Gastroesophageal sphincter (tissue), 4 donors: ENCODE measurements at regions not wholly inside any gene's neighbourhood (a gene's known extent, or its start where the extent isn't known, plus 50 kb on each side); places are given as distances from the start of the nearest gene placed in this dataset.

Experiments
- ATAC-seq: fragments of 150-250 bp; one replicate; pipeline ENCODE4 v1.9.1; 2016; ENCODE audit warnings: mild to moderate bottlenecking, moderate library complexity
- H3K27ac ChIP-seq, 4 donors: fragments of 200-600 bp; sonication (generic) in 3 of 4; 1 replicate in 3 of 4; 2 replicates in 1 of 4; pipeline ENCODE4 v1.5.1; 2016 to 2019
- H3K27me3 ChIP-seq: fragments of 200-600 bp; sonication (generic); one replicate; pipeline ENCODE4 v1.5.1; 2019
- H3K36me3 ChIP-seq, 2 donors: fragments of 200-600 bp; sonication (generic); one replicate each; pipeline ENCODE4 v1.5.1; 2019; ENCODE audit warnings: control low read depth in 1 of 2
- H3K4me1 ChIP-seq, 3 donors: fragments of 200-600 bp; sonication (generic); 1 replicate in 2 of 3; 2 replicates in 1 of 3; pipeline ENCODE4 v1.5.1; 2016 to 2019; ENCODE audit warnings: control low read depth in 2 of 3
- H3K4me3 ChIP-seq, 2 donors: fragments of 200-600 bp; sonication (generic); one replicate each; pipeline ENCODE4 v1.5.1; 2019; ENCODE audit warnings: mild to moderate bottlenecking in 1 of 2, moderate library complexity in 1 of 2
- H3K9me3 ChIP-seq, 3 donors: fragments of 200-600 bp; sonication (generic); one replicate each; pipeline ENCODE4 v1.5.1; 2017 to 2019; ENCODE audit warnings: control low read depth in 2 of 3
- CTCF ChIP-seq, 4 experiments: fragments of 200-600 bp in 2 of 4; fragments of 450-650 bp in 2 of 4; sonication (generic) in 1 of 4; IDR thresholded peaks; one replicate each; pipeline ENCODE4 v1.5.1; 2017 to 2019; ENCODE audit warnings: antibody characterized with exemption in 4 of 4, mild to moderate bottlenecking in 2 of 4, moderate library complexity in 2 of 4
- EP300 ChIP-seq: sonication (generic); formaldehyde crosslinking; IDR thresholded peaks from one replicate; pipeline ENCODE4 v1.6.1; 2017; ENCODE audit warnings: antibody characterized with exemption, mild to moderate bottlenecking
- POLR2A ChIP-seq, 2 donors: fragments of 450-650 bp; IDR thresholded peaks; one replicate each; pipeline ENCODE4 v1.6.1; 2017; ENCODE audit warnings: antibody characterized with exemption in 2 of 2, mild to moderate bottlenecking in 2 of 2, moderate library complexity in 1 of 2
- POLR2AphosphoS5 ChIP-seq: sonication (generic); formaldehyde crosslinking; IDR thresholded peaks from one replicate; pipeline ENCODE4 v1.6.1; 2017; ENCODE audit warnings: antibody characterized with exemption
- WGBS, 2 donors: methylation state at CpG; one replicate each; pipeline ENCODE4 v1.1.5; 2018; ENCODE audit warnings: low coverage in 1 of 2; 5-methylcytosine and 5-hydroxymethylcytosine counted together
- small RNA-seq, 4 donors: library from RNA; depleted of rRNA; stranded (forward); fragments of <200 nt; gene quantifications; one replicate each; pipeline ENCODE3, GENCODE V24; 2016

DNA sequence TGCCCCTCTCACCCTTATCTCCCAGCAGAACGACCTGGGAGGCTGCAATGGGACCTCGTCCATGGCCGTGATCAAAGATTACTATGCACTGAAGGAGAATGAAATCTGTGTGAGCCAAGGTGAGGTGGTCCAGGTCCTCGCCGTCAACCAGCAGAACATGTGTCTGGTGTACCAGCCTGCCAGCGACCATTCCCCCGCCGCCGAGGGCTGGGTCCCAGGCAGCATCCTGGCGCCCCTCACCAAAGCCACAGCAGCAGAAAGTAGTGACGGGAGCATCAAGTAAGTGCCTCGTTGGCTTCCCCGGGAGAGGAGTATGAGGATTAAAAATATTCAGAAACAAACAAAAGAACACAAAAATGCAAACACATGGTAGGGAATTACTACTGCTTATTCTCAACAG, 55.9 kb upstream of the UMPS start:
- ATAC-seq, result no peak
- TF ChIP-seq POLR2AphosphoS5 (no peak), POLR2A (IDR thresholded peaks at IDR 0.05) (no peak), EP300 (no peak), CTCF (IDR thresholded peaks at IDR 0.05) (no peak)
- 85 to 91% methylated on average over 4 to 8 of the region's 13 CpGs for whole genome bisulfite sequencing, 2 donors
- H3K9me3 ChIP-seq, result no peaks in the 10 kb centered on the region
- no peaks in the 10 kb centered on the region for H3K4me1 ChIP-seq
- no peaks in the 10 kb centered on the region for H3K27me3 ChIP-seq
- H3K4me3 ChIP-seq, result no peak overlapping the region
- H3K36me3 ChIP-seq, result peaks cover 0 to 69% of the 10 kb centered on the region in 2 donors
- no peak overlapping the region for H3K27ac ChIP-seq

GRCh38 chr3:124676236-124676635, 54.0 kb upstream of the UMPS start:
- no peak overlapping the region for H3K4me3 ChIP-seq
- no peaks in the 10 kb centered on the region for H3K27me3 ChIP-seq
- no peaks in the 10 kb centered on the region for H3K4me1 ChIP-seq
- TF ChIP-seq POLR2AphosphoS5 (no peak), POLR2A (IDR thresholded peaks at IDR 0.05) (no peak), CTCF (IDR thresholded peaks at IDR 0.05) (no peak), EP300 (no peak)
- no peak for ATAC-seq
- no peaks in the 10 kb centered on the region for H3K9me3 ChIP-seq
- H3K27ac ChIP-seq, result no peak overlapping the region
- H3K36me3 ChIP-seq, result peaks cover 0 to 59% of the 10 kb centered on the region in 2 donors
- WGBS, 2 donors, result 63 to 75% methylated on average over 1 of the region's 3 CpGs

GRCh38 chr3:124679048-124679638, 51.1 kb upstream of the UMPS start:
- 79% methylated on average over 5 of the region's 5 CpGs; no CpG with 5 or more reads in 1 of the 2 donors for WGBS, 2 donors
- TF ChIP-seq EP300 (no peak), CTCF (IDR thresholded peaks at IDR 0.05) (no peak), POLR2AphosphoS5 (no peak), POLR2A (IDR thresholded peaks at IDR 0.05) (no peak)
- H3K36me3 ChIP-seq, result peaks cover 0 to 39% of the 10 kb centered on the region in 2 donors

More at GRCh38 chr3:124679048-124679638, 51.1 kb upstream of the UMPS start:
- no peak for ATAC-seq
- Histone ChIP-seq H3K4me1 (no peaks in the 10 kb centered on the region), H3K27ac (no peak overlapping the region), H3K4me3 (no peak overlapping the region), H3K9me3 (no peaks in the 10 kb centered on the region), H3K27me3 (no peaks in the 10 kb centered on the region)

Small RNA genes lying in the stretch of these regions (small RNA-seq; reads per million reads assigned to genes)
- gene MIR5002 (0 to 0.37 (median 0.13) reads per million in 4 donors), gene MIR6083 (0 reads per million in 4 donors), gene RNU6-143P (0 reads per million in 4 donors)
